Activated CD4-positive, alpha-beta T cell treated with anti-CD3 and anti-CD28 coated beads, Interleukin-2, amount 50 U/mL, for 48 hours (primary cell): ENCODE measurements at regions not wholly inside any gene's neighbourhood (a gene's known extent, or its start where the extent isn't known, plus 50 kb on each side); places are given as distances from the start of the nearest gene placed in this dataset.
"Not testable (repeated sequence)": the region's sequence is repeated elsewhere in the genome, so short reads cannot be mapped to it uniquely, and the experiment has no call there.

ENCODE experiments used
- DNase-seq, 2 experiments: peaks; one replicate each; pipeline ENCODE4 v3.0.0-alpha.2; 2020

GRCh38 chr6:3922619-3923018 lies 73.4 kb downstream of the FAM50B start:
- not testable (repeated sequence) for DNase-seq

- not testable (repeated sequence) for DNase-seq
These were observed 76.3 kb downstream of the FAM50B start for GRCh38 chr6:3925223-3926149.

- no peak for DNase-seq
These were observed 76.9 kb downstream of the FAM50B start for GRCh38 chr6:3926150-3926482.

GRCh38 chr6:3928111-3928510 lies 78.9 kb downstream of the FAM50B start:
- no peak for DNase-seq

GRCh38 chr6:3929281-3929798 lies 80.2 kb downstream of the FAM50B start:
- no peak for DNase-seq

- DNase-seq = no peak
These were observed 88.3 kb downstream of the FAM50B start for GRCh38 chr6:3937438-3937837.

- no peak for DNase-seq
These were observed 89.7 kb downstream of the FAM50B start for GRCh38 chr6:3938715-3939367.

- no peak for DNase-seq
These were observed 90.3 kb downstream of the FAM50B start for GRCh38 chr6:3939368-3939958.

GRCh38 chr6:3939964-3940363 lies 90.8 kb downstream of the FAM50B start:
- no peak for DNase-seq

GRCh38 chr6:3940703-3941102 lies 91.5 kb downstream of the FAM50B start:
- DNase-seq = no peak

GRCh38 chr6:3943331-3943765 lies 94.2 kb downstream of the FAM50B start:
- DNase-seq = no peak

GRCh38 chr6:3944246-3944645 lies 95.1 kb downstream of the FAM50B start:
- no peak for DNase-seq

GRCh38 chr6:3946778-3947177 lies 97.6 kb downstream of the FAM50B start:
- no peak for DNase-seq

GRCh38 chr6:3948866-3949265 lies 99.7 kb downstream of the FAM50B start:
- no peak for DNase-seq

GRCh38 chr6:3949521-3949920 lies 100.3 kb downstream of the FAM50B start:
- DNase-seq = no peak

GRCh38 chr6:3956054-3956453 lies 106.9 kb downstream of the FAM50B start:
- no peak for DNase-seq

GRCh38 chr6:3957321-3957720 lies 108.1 kb downstream of the FAM50B start:
- DNase-seq = no peak

GRCh38 chr6:3958255-3958654 lies 109.1 kb downstream of the FAM50B start:
- no peak for DNase-seq

GRCh38 chr6:3959385-3959784 lies 110.2 kb downstream of the FAM50B start:
- no peak for DNase-seq

GRCh38 chr6:3960754-3961361 lies 111.7 kb downstream of the FAM50B start:
- no peak for DNase-seq

GRCh38 chr6:3961581-3962215 lies 112.5 kb downstream of the FAM50B start:
- no peak for DNase-seq
